CD4-positive, alpha-beta T cell treated with Interleukin-12 subunit alpha and Interleukin-12 subunit beta, for 1 hour (primary cell): ENCODE measurements at regions not wholly inside any gene's neighbourhood (a gene's known extent, or its start where the extent isn't known, plus 50 kb on each side); places are given as distances from the start of the nearest gene placed in this dataset.

ENCODE experiments used
- DNase-seq: peaks from one replicate; pipeline ENCODE4 v3.0.0-alpha.2; 2020

DNA sequence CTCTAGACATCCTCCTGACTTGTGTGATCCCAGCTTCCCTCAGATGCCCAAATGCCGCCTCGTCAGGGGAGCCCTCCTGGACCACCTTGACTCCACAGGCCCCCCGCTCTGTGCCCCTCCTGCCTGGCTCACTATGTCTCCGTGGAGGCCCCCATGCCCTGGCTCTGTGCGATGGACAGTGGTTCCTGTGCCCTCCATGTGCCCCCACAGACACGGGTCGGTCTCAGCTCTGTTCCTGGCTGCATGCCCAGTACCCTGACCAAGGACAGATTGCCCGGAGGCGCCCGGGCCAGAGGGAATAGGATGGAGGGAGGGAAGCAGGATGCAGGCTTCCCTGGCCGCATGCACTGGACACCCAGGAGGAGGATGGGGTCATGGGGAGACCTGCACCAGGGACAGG lies 1274.6 kb downstream of the BRD1 start:
- no peak for DNase-seq

DNA sequence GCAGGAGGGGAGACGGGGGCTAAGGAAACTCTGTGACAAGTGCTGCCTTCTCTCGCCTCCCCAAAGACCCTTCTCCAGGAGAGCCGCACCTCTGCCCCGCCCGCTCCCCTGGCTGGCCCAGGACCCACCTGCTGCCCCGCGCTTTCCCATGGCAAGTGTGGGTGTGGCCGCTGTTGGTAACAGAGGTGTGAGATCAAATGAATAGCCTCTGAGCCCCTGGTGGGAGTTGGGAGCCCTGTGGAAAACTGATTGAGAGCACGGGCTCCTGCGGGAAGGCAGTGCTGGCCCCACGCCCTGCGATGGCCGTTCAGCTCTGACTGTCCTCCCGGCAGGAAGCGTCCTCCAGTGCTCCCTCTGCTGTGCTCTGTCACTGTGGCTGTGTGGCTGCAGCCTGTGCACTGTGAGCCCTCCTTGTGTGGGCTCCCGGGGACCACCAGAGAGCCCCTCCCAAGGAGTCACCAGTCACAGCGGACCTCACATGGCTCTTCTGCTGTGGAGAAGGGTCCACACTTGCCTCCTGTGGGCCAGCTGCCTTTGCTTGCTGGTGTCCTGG lies 1275.9 kb downstream of the BRD1 start:
- DNase-seq, result no peak

DNA sequence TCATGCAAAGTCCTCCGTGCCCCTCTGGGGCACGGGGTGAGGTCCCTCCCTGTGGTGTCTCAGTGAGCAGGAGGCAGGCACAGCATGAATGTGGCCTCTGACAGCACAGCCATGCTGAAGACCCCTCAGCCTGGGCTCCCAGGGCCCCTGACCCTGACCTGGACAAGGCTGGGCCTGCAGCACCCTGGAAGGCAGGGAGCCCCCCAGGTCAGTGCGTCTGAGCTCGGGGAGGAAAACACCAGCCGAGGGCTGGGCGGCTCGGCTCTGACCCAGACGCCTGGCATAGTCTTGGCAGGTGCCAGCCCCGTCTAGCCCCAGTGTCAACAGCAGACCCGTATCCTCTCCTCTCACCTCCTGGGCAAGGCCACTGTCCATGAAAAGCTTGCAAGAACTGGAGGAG lies 1276.6 kb downstream of the BRD1 start:
- DNase-seq, result no peak

DNA sequence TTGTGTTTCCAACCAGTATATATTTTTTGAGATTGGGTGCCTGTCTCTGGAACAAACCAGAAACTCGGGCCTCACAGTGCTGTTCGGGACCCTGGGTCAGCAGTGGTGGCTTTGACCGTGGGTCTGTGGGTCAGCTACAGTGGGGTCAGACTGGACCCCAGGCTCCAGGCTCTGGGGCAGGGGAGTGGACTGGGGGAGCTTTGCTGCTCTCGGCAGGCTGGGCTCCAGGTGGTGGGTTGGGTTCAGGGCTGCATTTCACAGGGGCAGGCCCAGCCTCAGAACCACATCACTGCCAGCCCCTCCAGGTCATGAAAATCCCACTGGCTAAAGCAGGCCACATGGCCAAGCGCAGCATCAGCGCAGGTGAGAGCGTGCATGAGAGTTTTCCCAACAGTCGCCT lies 1279.3 kb downstream of the BRD1 start:
- no peak for DNase-seq

DNA sequence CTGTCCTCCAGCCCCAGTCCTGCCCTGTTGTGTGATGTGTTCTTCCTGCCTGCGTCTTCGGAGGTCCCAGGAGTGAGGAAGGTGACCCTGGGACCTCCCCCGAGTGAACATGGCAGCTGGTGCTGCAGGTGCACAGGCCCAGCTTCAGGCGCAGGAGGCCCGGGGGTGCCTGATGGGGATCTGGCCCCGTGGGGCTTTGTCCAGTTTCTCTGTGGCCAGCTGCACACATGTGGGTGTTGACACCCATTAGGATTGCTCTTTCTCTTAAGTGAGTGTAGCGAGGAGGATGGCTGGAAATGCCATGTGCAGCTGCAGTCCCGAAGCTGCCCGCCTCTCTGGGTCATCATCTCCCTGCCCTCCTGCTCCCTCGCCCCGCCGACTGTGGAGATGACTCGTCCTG lies 1279.7 kb downstream of the BRD1 start:
- DNase-seq, result no peak

- DNase-seq, result no peak
These were observed 1280.8 kb downstream of the BRD1 start for GRCh38 chr22:48546653-48547424.

DNA sequence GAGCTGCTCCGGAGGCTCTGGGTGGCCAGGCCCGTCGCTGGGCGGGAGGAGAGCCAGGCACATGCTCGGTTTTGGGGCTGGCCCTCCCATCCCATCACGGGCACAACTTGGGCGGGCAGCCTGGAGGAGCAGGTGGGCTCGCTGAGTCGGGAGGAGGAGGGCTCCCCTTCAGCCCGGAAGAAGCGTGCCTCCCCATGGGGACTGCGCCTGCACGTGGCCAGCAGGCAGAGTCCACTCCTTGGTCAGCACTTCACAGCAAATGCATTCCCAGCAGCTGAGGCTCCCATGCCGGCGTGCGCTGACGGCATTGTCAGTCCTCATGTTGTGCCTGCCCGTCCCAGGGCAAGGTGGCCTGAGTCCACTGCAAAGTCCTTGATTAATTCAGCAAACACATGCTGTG lies 1281.7 kb downstream of the BRD1 start:
- no peak for DNase-seq

DNA sequence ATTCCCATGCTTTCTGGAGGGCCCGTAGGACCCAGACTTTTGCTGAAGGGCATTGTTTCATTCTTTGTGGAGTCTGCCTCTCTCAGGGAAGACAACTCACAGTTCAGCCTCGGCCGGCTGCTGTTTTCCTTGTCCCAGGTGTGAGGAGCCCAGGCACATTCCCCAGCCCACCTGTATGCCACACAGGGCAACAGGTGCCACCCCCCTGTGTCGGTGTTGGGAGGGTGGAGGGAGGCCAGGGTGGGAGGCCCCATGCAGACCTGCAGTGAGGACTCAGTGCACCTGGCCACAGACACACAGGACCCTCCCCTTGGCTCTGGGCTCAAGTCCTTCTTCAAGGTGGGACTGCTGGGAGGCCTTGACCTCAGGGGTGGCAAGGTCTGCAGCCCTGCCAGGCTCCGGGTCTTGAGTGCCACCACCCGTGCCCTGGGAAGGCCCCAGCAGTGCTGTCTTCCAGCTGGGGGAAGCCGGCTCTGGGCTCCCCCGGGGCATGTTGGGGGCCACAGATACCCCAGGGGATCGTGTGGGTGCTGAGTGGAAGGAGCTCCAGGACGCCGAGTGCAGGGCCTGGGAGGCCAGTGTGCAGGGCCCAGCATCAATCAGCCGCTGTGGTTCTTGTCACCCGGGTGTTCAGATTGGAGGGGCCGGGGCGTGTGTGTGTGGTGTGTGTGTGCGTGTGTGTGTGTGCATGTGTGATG lies 1286.1 kb downstream of the BRD1 start:
- no peak for DNase-seq

GRCh38 chr22:48539261-48539660 lies 1288.4 kb downstream of the BRD1 start:
- DNase-seq, result no peak

DNA sequence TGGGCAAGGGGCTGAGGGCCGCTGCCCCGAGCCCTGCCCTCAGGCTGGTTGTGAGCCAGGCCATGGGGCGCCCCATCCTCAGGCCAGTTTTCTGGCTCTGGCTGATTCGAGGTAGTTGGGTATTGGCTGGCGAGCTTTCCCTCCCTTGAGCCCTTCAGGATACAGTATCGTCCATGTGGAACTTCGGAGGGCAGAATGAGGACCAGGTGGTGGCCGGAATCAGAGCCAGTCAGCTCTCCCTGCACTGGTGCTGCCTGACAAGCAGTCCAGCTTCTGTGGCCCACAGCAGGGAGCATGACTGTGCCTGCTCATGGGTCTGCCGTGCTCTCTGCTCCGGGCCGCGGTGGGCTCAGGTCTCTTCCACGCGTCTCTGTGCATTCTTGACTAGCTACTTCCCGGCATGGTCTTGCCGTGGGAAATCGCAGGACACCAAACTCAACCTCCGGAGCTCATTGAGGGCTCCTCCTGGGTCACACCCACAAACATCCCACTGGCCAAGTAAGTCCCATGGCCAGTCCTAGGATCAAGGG lies 1289.3 kb downstream of the BRD1 start:
- no peak for DNase-seq

GRCh38 chr22:48537343-48537680 lies 1290.4 kb downstream of the BRD1 start:
- DNase-seq, result no peak

DNA sequence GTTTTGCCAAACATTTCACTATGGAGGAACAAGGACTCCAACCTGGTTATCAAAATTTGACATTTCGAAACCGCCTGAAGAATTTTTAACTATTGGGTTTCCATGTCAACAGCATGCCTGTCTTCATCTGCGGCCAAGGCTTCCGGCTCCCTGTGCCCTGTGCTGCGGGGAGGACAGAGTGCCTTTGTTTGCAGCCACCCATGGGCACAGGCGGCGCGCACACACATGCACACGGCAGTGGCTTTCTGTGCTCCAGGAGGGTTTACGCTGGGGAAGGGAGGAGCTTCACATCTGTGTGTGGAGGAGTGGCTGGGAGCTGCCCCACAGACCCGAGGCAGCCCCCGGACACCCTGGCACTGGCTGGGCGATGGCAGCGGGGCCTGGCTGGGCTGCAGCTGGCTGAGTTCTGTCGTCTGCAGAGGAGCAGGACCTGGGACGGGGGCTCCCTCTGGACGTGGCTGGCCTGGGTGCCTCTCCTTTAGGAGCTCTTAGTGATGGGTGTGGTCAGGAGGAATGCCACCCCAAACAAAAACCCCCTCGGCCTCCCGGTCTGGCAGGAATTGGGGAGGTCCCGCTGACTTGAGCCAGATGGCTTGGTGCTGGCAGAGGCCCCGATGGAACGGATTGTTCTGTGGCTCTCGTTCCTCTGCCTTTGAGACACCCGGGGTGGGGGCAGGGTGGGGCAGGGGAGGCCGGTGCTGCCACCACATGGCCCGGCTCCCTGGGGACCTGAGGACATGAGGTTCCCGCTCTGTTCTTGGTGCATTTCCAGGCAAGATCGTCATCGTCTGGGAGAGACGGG lies 1290.9 kb downstream of the BRD1 start:
- DNase-seq, result no peak

DNA sequence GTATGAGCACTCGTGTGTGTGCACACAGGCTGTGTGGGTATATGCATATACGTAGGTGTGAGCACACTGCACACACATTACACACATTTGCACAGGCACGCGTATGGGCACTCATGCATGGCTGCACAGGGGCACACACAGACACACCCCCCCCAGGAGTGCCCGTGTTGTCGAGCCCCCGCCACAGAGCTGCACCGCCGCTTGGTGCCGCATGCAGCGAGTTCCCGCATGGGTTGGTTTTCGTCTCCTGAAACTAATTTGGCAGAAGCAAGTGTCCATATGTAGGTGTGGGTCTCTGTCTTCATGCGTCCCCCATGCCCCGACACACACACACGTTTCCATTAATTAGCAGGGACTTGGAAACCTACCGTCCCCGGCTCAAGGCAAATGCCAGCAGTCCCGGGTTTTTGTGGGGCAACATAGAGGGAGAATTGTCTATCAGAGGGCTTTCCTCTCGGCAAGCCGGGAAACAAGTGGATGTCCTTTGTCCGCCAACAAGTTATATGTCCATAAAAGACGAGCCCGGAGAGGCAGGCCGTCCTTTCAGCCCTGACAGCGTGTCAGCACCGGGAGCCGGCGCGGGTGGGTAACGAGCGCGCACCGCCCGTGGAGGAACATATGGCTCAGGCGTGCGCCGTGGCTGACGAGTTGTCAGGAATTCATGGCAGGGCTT lies 1291.7 kb downstream of the BRD1 start:
- DNase-seq, result no peak

DNA sequence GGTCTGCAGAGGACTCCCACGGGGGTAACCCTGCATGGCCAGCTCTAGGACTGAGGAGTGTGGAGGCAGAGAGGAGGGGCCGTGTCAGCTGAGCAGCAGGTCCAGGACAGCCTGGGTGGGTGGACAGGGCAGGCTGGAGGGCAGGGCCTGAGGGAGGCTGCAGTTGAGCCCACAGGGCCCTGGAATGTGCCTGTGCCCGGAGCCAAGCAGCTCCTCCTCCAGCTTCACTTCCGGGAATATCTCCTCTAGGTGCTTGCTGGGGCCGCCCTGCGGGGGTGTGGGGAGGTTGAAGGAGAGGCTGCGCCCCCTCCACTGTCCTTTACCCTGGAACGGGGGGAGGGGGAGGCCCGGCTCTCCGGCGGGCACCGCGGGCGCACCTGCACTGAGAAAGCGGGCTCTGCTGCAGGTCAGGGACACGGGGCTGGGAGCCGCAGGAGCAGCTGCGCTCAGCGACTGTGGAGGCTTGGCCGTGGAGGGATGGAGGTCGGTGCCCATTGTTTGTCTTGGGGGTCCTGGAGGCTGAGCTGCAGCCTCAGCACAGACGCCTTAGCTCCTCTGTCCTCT lies 1293.2 kb downstream of the BRD1 start:
- DNase-seq, result no peak

DNA sequence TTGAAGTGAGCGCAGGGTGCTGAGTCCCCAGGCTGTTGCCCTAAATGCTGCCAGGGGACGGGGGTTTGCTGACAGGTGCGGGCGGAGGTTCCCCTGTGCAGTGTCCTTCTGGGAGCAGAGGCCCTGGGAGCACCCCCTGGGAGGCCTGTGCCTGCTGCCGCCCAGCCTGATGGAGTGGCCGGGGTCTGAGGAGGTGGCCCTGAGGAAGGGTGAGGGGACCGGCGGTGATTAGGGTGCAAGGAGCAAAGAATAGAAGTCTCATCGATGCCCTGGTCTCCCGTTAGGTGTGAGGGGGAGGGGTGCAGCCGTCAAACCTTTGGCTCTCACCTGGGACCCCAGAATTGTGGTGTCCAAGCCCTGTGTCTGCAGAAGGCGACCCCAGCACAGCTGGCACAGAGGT lies 1294.7 kb downstream of the BRD1 start:
- no peak for DNase-seq

DNA sequence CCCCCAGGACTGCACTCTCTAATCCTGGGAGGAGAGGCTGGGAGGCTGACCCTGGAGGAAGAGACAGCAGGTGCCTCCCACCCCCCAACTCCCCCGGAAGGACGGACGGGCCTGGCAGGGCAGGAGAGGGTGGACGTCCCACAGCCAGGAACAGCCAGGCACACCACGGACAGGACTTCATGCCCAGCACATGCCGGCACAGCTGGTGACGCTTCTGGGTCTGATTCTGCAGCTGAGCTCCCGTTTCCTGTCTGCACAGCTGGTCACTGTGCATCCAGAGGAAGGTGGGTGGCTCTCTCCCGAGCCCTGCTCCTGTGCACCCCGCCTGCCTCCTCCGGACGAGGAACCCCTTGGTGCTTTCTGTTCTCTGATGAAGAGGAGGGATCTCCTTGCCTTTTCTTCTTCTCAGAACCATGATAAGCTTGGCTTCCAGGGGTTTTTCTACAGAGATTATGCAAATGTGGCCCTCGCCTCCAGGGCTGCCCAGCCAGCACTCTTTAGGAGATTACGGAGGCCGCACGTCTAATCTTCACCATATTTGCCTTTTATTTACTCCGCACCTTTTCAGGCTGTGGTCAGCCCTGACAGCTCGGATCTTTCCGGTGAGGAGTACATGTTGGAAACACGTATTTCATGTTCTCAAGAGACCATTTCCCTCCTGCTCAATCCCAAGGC lies 1295.8 kb downstream of the BRD1 start:
- DNase-seq, result no peak

GRCh38 chr22:48531108-48531507 lies 1296.6 kb downstream of the BRD1 start:
- no peak for DNase-seq

DNA sequence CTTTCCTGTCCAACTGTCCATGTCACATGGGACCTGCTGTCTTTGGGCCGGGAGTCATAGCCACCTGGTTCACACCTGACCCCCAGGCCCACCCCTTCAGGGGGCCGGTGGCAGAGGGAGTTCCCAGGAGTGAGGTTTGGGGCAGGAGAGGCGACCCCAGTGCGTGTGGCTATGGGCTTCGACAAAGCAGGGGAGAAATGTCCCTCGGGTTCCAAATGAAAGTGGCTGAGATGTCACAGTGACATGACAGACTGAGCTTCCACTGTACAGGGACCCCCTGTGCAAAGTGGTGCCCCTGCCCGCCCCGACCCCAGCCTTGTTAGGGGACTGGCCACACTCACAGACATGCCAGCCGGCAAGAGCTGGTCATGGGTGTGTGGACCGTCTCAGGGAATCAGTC lies 1297.0 kb downstream of the BRD1 start:
- no peak for DNase-seq

GRCh38 chr22:48528221-48528915 lies 1299.3 kb downstream of the BRD1 start:
- DNase-seq, result no peak

DNA sequence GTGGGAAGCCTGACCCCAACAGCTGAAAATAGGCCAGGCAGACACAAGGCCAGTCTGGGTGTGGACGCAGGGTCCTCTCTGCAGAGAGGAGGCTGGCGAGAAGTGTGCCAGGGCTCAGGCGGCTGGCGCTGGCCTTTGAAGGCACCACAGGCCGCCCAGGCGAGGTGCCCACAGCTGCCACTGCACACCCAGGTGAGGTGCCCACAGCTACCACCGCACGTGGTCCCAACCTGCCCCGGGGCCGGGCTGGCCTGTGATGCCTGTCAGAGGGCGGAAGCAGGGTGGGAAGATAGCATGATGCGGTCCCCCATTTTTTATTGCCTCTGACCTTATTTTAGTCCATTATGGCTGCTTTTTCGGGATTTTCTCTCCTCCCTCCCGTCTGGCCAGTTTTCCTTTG lies 1303.9 kb downstream of the BRD1 start:
- DNase-seq, result no peak

DNA sequence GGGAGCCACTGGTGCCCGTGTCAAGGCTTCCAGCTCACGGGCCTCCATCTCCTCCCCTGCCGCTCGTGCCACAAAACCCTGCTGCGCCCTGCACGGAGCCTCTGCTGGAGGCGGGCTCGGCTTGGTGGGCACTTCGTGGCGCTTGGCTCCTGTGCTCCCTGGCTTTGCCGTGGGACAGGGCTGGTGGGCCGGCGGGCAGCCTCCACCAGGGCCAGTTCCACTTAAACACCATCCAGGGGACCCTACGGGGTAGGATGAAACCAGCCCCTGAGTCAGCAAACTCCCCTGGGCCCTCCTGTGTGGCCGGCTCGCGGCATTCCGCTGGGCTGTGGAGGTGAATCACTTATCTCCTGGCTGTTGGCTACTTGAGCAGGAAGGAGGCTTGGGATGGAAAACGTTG lies 1304.6 kb downstream of the BRD1 start:
- DNase-seq, result no peak
